ENCODE measurements at regions not wholly inside any gene's neighbourhood (a gene's known extent, or its start where the extent isn't known, plus 50 kb on each side); places are given as distances from the start of the nearest gene placed in this dataset.
A peak's percentile ranks its signal among the peaks of the same experiment; 100 is the strongest.

DNA sequence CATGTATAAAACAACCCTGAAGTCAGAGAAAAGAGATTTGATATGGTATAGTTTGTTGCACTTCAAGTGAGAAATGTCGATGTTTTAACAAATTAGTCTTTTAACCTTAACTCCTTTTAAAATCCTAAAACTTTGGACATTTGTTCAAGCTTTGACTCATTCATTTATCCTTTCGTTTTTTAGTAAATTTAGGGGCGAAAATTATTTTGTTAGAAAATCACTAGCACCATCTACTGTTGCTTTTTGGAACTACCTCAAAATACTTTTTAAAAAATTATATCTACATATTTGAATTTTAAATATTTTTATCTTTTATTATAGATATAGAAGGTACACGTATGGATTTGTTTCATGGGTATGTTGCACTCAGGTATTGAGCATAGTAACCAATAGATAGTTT is 165.1 kb upstream of the POF1B start:
- no peaks in the 10 kb centered on the region for H3K9me1 ChIP-seq (ENCODE audit: control insufficient read depth, insufficient read depth, low read length)
- H3K9ac ChIP-seq (ENCODE audit: insufficient read depth in 1 of 2, low read depth in 2 of 2, low read length in 2 of 2), result no peak overlapping the region
- TF ChIP-seq NCOA1 (IDR thresholded peaks at IDR 0.05; ENCODE audit: low read depth) (no peak), RAD21 (CRISPR knock-in tag; conservative IDR thresholded peaks at IDR 0.05 in 1 of 2, IDR thresholded peaks at IDR 0.05 in 1 of 2) (peak; percentile 24 to 26; a peak in 2 of 4 replicates)
- TF ChIP-seq, protein P1, sequence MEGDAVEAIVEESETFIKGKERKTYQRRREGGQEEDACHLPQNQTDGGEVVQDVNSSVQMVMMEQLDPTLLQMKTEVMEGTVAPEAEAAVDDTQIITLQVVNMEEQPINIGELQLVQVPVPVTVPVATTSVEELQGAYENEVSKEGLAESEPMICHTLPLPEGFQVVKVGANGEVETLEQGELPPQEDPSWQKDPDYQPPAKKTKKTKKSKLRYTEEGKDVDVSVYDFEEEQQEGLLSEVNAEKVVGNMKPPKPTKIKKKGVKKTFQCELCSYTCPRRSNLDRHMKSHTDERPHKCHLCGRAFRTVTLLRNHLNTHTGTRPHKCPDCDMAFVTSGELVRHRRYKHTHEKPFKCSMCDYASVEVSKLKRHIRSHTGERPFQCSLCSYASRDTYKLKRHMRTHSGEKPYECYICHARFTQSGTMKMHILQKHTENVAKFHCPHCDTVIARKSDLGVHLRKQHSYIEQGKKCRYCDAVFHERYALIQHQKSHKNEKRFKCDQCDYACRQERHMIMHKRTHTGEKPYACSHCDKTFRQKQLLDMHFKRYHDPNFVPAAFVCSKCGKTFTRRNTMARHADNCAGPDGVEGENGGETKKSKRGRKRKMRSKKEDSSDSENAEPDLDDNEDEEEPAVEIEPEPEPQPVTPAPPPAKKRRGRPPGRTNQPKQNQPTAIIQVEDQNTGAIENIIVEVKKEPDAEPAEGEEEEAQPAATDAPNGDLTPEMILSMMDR (IDR thresholded peaks at IDR 0.05 in 2 of 3, conservative IDR thresholded peaks at IDR 0.05 in 1 of 3; ENCODE audit: insufficient read depth in 2 of 3, low read depth in 1 of 3, low read length in 3 of 3), result peak in 1 of 3 experiments; percentile 47; a peak in 2 of 6 replicates
- H3K27ac ChIP-seq (ENCODE audit: extremely low read depth, low read depth, low read length), result no peak overlapping the region
- no peak overlapping the region for H3K4me3 ChIP-seq
- DNase-seq (ENCODE audit: extremely low read depth in 1 of 4, low spot score in 3 of 4), result no peak
- H3K36me3 ChIP-seq (ENCODE audit: control insufficient read depth, insufficient read depth, low read length), result no peaks in the 10 kb centered on the region
- BruUV-seq (replicated peaks), result no TSS peak
- H3K9me3 ChIP-seq (replicated peaks; ENCODE audit: control insufficient read depth, insufficient read depth, low read depth, low read length), result no peaks in the 10 kb centered on the region
- no peaks in the 10 kb centered on the region for H3K27me3 ChIP-seq (ENCODE audit: control insufficient read depth in 2 of 2, insufficient read depth in 2 of 2, low read length in 2 of 2)
- 2% methylated on average over 4 of the region's 4 CpGs for WGBS (ENCODE audit: insufficient coverage, low coverage, missing lambda C conversion rate)
- no peaks in the 10 kb centered on the region for H3K4me1 ChIP-seq (replicated peaks in 1 of 2; ENCODE audit: control insufficient read depth in 2 of 2, insufficient read depth in 2 of 2, low read length in 2 of 2)
- no peaks in the 10 kb centered on the region for H4K20me1 ChIP-seq (replicated peaks; ENCODE audit: control insufficient read depth, insufficient read depth, low read length)
- ChIA-PET POLR2A (no interaction called here), CTCF (ENCODE audit: low intra/inter-chr PET ratio) (interaction anchor here (0.8 to 1.2 kb wide), 2 partner anchors 433 to 460 kb away, joined by 3 read pairs; no protein-coding TSS in a partner anchor)
- no peak overlapping the region for H3K4me2 ChIP-seq (ENCODE audit: insufficient read depth, low read length)
- H2AFZ ChIP-seq (ENCODE audit: low read depth, low read length), result no peak overlapping the region
- H3K79me2 ChIP-seq (ENCODE audit: control insufficient read depth, insufficient read depth, low read length), result no peaks in the 10 kb centered on the region
- no peak for FAIRE-seq
- no peak for ATAC-seq
- intact Hi-C loops (cut with micrococcal nuclease), result loop anchor here (2.0 kb wide), 1 partner anchor 434 kb away; no protein-coding TSS in a partner anchor
- in situ Hi-C loops (cut with MboI), result loop anchor here (25.0 kb wide), 1 partner anchor 432 kb away; no protein-coding TSS in a partner anchor

All from K562 (cell line).